HCT116 (cell line): ENCODE measurements at regions not wholly inside any gene's neighbourhood (a gene's known extent, or its start where the extent isn't known, plus 50 kb on each side); places are given as distances from the start of the nearest gene placed in this dataset.

ENCODE experiments used
- ATAC-seq: fragments of 200-7000 bp; cut with Tn5 transposase; 2 replicates; pipeline ENCODE4 v1.9.1; 2020; ENCODE audit warnings: mild to moderate bottlenecking, moderate library complexity
- BruUV-seq: library from RNA; stranded (reverse); fragments of 400-500 nt; replicated peaks from 2 replicates; lab custom pipeline; 2021; lab: Mats Ljungman, UMichigan
- CTCF ChIA-PET: fragments of 300-600 bp; sonication (Branson Sonifier 250); formaldehyde crosslinking; loops from one replicate; lab custom pipeline; 2021; ENCODE audit warnings: antibody characterized with exemption; lab: Charles Lee
- POLR2A ChIA-PET: fragments of 300-600, 350-600 bp; sonication (Branson Sonifier 250); formaldehyde crosslinking; loops from one replicate; lab custom pipeline; 2021; ENCODE audit warnings: antibody characterized with exemption; lab: Charles Lee
- RAD21 ChIA-PET, 2 experiments: fragments of 300-600 bp; sonication (Branson Sonifier 250); formaldehyde crosslinking; loops; one replicate each; lab custom pipeline; 2023; ENCODE audit warnings: low total read pairs in 2 of 2; ENCODE audit not compliant: uncharacterized antibody in 2 of 2, unreplicated experiment in 2 of 2, low non-redundant PET in 1 of 2; lab: Charles Lee
- DNase-seq: peaks from one replicate; pipeline ENCODE4 v3.0.0-alpha.2; 2010; ENCODE audit warnings: low read depth, low spot score
- H2AFZ ChIP-seq: fragments of 200-600 bp; shearing (Covaris generic), sonication (generic); 2 replicates; pipeline ENCODE4 v1.6.1; 2017; ENCODE audit warnings: low read depth, mixed run types, mixed read lengths, antibody characterized with exemption, low read length; ENCODE audit not compliant: poor library complexity, severe bottlenecking
- H3K27ac ChIP-seq: 2 replicates; pipeline ENCODE4 v1.5.1; 2012; ENCODE audit warnings: low read depth, low read length
- H3K27me3 ChIP-seq: fragments of 200-600 bp; sonication (generic); 2 replicates; pipeline ENCODE4 v1.6.1; 2016; ENCODE audit warnings: mixed run types, low read length, mixed read lengths; ENCODE audit not compliant: insufficient read depth
- H3K36me3 ChIP-seq, 2 experiments: fragments of 200-500 bp in 1 of 2; fragments of 200-600 bp in 1 of 2; sonication (Bioruptor generic) in 1 of 2; sonication (generic) in 1 of 2; 2 replicates each; pipeline versions ENCODE4 v1.5.1 to v1.6.1; 2014 to 2016; ENCODE audit warnings: low read length in 2 of 2, inconsistent platforms in 1 of 2, mixed read lengths in 1 of 2, mixed run types in 1 of 2; ENCODE audit not compliant: insufficient read depth in 2 of 2, control insufficient read depth in 1 of 2
- H3K4me1 ChIP-seq, 2 experiments: fragments of 200-600 bp in 1 of 2; sonication (generic) in 1 of 2; 2 replicates each; pipeline versions ENCODE4 v1.5.1 to v1.6.1; 2012 to 2017; ENCODE audit warnings: low read length in 2 of 2, inconsistent platforms in 1 of 2, mild to moderate bottlenecking in 1 of 2, mixed read lengths in 1 of 2, mixed run types in 1 of 2, moderate library complexity in 1 of 2; ENCODE audit not compliant: insufficient read depth in 2 of 2, control insufficient read depth in 1 of 2
- H3K4me2 ChIP-seq: fragments of 200-600 bp; sonication (generic); 2 replicates; pipeline ENCODE4 v1.6.1; 2017; ENCODE audit warnings: mixed run types, low read length, mixed read lengths
- H3K4me3 ChIP-seq, 2 experiments: fragments of 200-600 bp in 1 of 2; sonication (generic) in 1 of 2; replicated peaks in 1 of 2; 2 replicates each; pipeline ENCODE4 v1.5.1; 2011 to 2016; ENCODE audit warnings: low read length in 2 of 2, control low read depth in 1 of 2, low read depth in 1 of 2, mild to moderate bottlenecking in 1 of 2, mixed read lengths in 1 of 2, mixed run types in 1 of 2
- H3K79me2 ChIP-seq: fragments of 200-600 bp; sonication (generic); 2 replicates; pipeline ENCODE4 v1.6.1; 2017; ENCODE audit warnings: mild to moderate bottlenecking, mixed run types, low read length, moderate library complexity, mixed read lengths; ENCODE audit not compliant: insufficient read depth
- H3K9ac ChIP-seq: fragments of 200-600 bp; sonication (generic); 2 replicates; pipeline ENCODE4 v1.6.1; 2016; ENCODE audit warnings: low read length, mixed read lengths
- H3K9me2 ChIP-seq: fragments of 200-600 bp; sonication (generic), shearing (Covaris generic); 2 replicates; pipeline ENCODE4 v1.6.1; 2017; ENCODE audit warnings: mixed run types, mild to moderate bottlenecking, moderate library complexity; ENCODE audit not compliant: insufficient read depth
- H3K9me3 ChIP-seq, 2 experiments: fragments of 200-500 bp in 1 of 2; fragments of 200-600 bp in 1 of 2; sonication (Bioruptor generic) in 1 of 2; sonication (generic) in 1 of 2; 2 replicates each; pipeline ENCODE4 v1.6.1; 2014 to 2017; ENCODE audit warnings: low read length in 2 of 2, mixed read lengths in 2 of 2, inconsistent platforms in 1 of 2, low read depth in 1 of 2, mild to moderate bottlenecking in 1 of 2, mixed run types in 1 of 2, moderate library complexity in 1 of 2; ENCODE audit not compliant: control insufficient read depth in 1 of 2, insufficient read depth in 1 of 2
- H4K20me1 ChIP-seq: fragments of 200-600 bp; sonication (generic), shearing (Covaris generic); 2 replicates; pipeline ENCODE4 v1.6.1; 2017; ENCODE audit warnings: mixed run types, mild to moderate bottlenecking, moderate library complexity; ENCODE audit not compliant: insufficient read depth
- CBX3 ChIP-seq: IDR thresholded peaks from 2 replicates; pipeline ENCODE4 v1.6.1; 2012; ENCODE audit warnings: low read depth
- CEBPB ChIP-seq: IDR thresholded peaks from 2 replicates; pipeline ENCODE4 v1.6.1; 2012; ENCODE audit warnings: low read depth
- CTCF ChIP-seq, 3 experiments: fragments of 200-600 bp in 1 of 3; sonication (generic) in 1 of 3; IDR thresholded peaks in 2 of 3; conservative IDR thresholded peaks in 1 of 3; 2 replicates each; pipeline ENCODE4 v1.5.1; 2012 to 2017; ENCODE audit warnings: low read depth in 2 of 3, low read length in 2 of 3, antibody characterized with exemption in 1 of 3, borderline replicate concordance in 1 of 3, control low read depth in 1 of 3, mild to moderate bottlenecking in 1 of 3, mixed read lengths in 1 of 3, mixed run types in 1 of 3, moderate library complexity in 1 of 3; ENCODE audit not compliant: insufficient read depth in 1 of 3
- EGR1 ChIP-seq: IDR thresholded peaks from 2 replicates; pipeline ENCODE4 v1.6.1; 2012; ENCODE audit warnings: low read depth
- EZH2 ChIP-seq: fragments of 200-600 bp; sonication (generic); IDR thresholded peaks from 2 replicates; pipeline ENCODE4 v1.6.1; 2017; ENCODE audit warnings: antibody characterized with exemption, mixed run types
- FOSL1 ChIP-seq: IDR thresholded peaks from 2 replicates; pipeline ENCODE4 v1.6.1; 2012; ENCODE audit warnings: low read depth
- JUND ChIP-seq: IDR thresholded peaks from 2 replicates; pipeline ENCODE4 v1.6.1; 2012
- MAX ChIP-seq: IDR thresholded peaks from 2 replicates; pipeline ENCODE4 v1.6.1; 2012
- POLR2A ChIP-seq: IDR thresholded peaks from 2 replicates; pipeline ENCODE4 v1.7.0; 2011; ENCODE audit warnings: borderline replicate concordance; ENCODE audit not compliant: insufficient read depth, insufficient read length; ENCODE audit errors: extremely low read depth
- POLR2AphosphoS5 ChIP-seq: IDR thresholded peaks from 2 replicates; pipeline ENCODE4 v1.6.1; 2011; ENCODE audit warnings: mild to moderate bottlenecking, low read depth, low read length, moderate library complexity
- RAD21 ChIP-seq: IDR thresholded peaks from 2 replicates; pipeline ENCODE4 v1.6.1; 2012; ENCODE audit warnings: low read depth, mild to moderate bottlenecking
- SIN3A ChIP-seq: IDR thresholded peaks from 2 replicates; pipeline ENCODE4 v1.6.1; 2012; ENCODE audit warnings: low read depth
- SP1 ChIP-seq: IDR thresholded peaks from 2 replicates; pipeline ENCODE4 v1.6.1; 2012; ENCODE audit warnings: low read depth
- SRF ChIP-seq: IDR thresholded peaks from 2 replicates; pipeline ENCODE4 v1.6.1; 2012; ENCODE audit warnings: low read depth
- TCF7L2 ChIP-seq: IDR thresholded peaks from 2 replicates; pipeline ENCODE4 v1.7.0; 2011; ENCODE audit warnings: borderline replicate concordance, inconsistent platforms; ENCODE audit not compliant: insufficient read depth, insufficient read length; ENCODE audit errors: extremely low read depth
- YY1 ChIP-seq: IDR thresholded peaks from 2 replicates; pipeline ENCODE4 v1.6.1; 2011; ENCODE audit warnings: low read length, low read depth, moderate library complexity, mild to moderate bottlenecking; ENCODE audit not compliant: insufficient replicate concordance; ENCODE audit errors: extremely low read depth
- ZFX ChIP-seq: fragments of 450-650 bp; IDR thresholded peaks from 2 replicates; pipeline ENCODE4 v1.6.1; 2017
- ZNF274 ChIP-seq: fragments of 200-500 bp; sonication (Bioruptor generic); IDR thresholded peaks from 2 replicates; pipeline ENCODE4 v1.6.1; 2014; ENCODE audit warnings: mild to moderate bottlenecking, low read depth, low read length, inconsistent platforms
- intact Hi-C: fragments of 100-400 bp; cut with micrococcal nuclease; formaldehyde crosslinking; loops from 2 replicates; pipeline ENCODE4 v1.10.0; 2022
- TF ChIP-seq, protein P1 (sequence below): IDR thresholded peaks from 2 replicates; pipeline ENCODE4 v1.6.1; 2012
- TF ChIP-seq, protein P2 (sequence below): IDR thresholded peaks from 2 replicates; pipeline ENCODE4 v1.6.1; 2012; ENCODE audit warnings: low read depth

DNA sequence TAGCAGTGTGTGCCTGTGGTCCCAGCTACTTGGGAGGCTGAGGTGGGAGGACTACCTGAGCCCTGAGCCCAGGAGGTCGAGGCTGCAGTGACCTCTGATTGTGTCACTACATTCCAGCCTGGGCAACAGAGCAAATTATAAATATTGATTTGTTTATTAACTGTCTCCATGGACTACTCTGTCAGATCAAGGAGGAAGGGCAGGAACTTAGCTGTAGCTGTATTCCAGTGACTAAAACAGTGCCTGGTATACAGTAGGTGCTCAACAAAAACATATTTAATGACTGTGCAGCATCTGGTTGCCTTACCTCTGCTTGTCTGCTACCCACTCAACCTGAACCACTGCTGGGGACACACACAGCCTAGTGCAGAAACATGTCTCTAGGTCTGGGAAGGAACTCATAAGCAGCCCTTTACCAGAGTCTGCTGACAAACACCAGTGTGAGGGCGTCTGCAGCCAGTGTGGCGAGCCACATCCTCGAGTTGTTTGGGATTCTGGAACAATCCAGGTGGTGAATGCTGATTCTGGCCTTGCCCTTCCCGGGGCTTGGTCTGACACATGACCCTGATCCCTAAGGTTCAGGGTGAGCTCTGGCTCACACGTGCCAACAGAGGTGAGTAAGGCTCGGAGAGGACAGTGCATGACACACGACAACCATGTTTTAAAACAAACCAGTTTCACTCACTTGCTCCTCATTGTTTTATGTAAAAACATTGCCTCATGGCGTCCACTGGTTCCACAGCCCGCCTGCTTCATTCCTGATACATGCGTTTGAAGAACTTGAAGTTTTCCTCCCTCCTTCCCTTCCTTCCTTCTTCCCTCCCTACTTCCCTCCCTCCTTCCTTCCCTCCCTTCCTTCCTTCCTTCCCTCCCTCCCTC lies 117.9 kb upstream of the ZNF217 start:
- H3K27ac ChIP-seq, result no peak overlapping the region
- ATAC-seq, result no peak

More for the DNA sequence above, 117.9 kb upstream of the ZNF217 start:
- H3K27me3 ChIP-seq, result no peaks in the 10 kb centered on the region
- CTCF ChIA-PET, result no interaction called here
- DNase-seq, result no peak
- intact Hi-C loops, result no loop called here
- no peaks in the 10 kb centered on the region for H3K36me3 ChIP-seq
- H3K4me2 ChIP-seq, result no peak overlapping the region
- POLR2A ChIA-PET, result no interaction called here
- H3K79me2 ChIP-seq, result no peaks in the 10 kb centered on the region
- RAD21 ChIA-PET, result no interaction called here
- H3K4me1 ChIP-seq, result peaks cover 0 to 14% of the 10 kb centered on the region in 2 experiments; a peak in 2 of 4 replicates
- no peaks in the 10 kb centered on the region for H3K9me2 ChIP-seq
- TF ChIP-seq ZNF274 (no peak), EGR1 (no peak), SIN3A (no peak), EZH2 (no peak), FOSL1 (no peak), POLR2A (no peak), JUND (no peak), CBX3 (no peak), CEBPB (no peak), CTCF (IDR thresholded peaks at IDR 0.05 in 2 of 3, conservative IDR thresholded peaks at IDR 0.05 in 1 of 3; ENCODE audit: borderline replicate concordance in 1 of 3, insufficient read depth in 1 of 3, low read depth in 2 of 3, low read length in 2 of 3) (no peak), TCF7L2 (no peak), RAD21 (no peak), POLR2AphosphoS5 (no peak), ZFX (no peak), MAX (no peak), YY1 (no peak), SP1 (no peak), SRF (no peak)
- TF ChIP-seq, protein P1, sequence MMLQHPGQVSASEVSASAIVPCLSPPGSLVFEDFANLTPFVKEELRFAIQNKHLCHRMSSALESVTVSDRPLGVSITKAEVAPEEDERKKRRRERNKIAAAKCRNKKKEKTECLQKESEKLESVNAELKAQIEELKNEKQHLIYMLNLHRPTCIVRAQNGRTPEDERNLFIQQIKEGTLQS, result no peak
- TF ChIP-seq, protein P2, sequence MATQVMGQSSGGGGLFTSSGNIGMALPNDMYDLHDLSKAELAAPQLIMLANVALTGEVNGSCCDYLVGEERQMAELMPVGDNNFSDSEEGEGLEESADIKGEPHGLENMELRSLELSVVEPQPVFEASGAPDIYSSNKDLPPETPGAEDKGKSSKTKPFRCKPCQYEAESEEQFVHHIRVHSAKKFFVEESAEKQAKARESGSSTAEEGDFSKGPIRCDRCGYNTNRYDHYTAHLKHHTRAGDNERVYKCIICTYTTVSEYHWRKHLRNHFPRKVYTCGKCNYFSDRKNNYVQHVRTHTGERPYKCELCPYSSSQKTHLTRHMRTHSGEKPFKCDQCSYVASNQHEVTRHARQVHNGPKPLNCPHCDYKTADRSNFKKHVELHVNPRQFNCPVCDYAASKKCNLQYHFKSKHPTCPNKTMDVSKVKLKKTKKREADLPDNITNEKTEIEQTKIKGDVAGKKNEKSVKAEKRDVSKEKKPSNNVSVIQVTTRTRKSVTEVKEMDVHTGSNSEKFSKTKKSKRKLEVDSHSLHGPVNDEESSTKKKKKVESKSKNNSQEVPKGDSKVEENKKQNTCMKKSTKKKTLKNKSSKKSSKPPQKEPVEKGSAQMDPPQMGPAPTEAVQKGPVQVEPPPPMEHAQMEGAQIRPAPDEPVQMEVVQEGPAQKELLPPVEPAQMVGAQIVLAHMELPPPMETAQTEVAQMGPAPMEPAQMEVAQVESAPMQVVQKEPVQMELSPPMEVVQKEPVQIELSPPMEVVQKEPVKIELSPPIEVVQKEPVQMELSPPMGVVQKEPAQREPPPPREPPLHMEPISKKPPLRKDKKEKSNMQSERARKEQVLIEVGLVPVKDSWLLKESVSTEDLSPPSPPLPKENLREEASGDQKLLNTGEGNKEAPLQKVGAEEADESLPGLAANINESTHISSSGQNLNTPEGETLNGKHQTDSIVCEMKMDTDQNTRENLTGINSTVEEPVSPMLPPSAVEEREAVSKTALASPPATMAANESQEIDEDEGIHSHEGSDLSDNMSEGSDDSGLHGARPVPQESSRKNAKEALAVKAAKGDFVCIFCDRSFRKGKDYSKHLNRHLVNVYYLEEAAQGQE, result no peak
- H3K4me3 ChIP-seq, result no peak overlapping the region
- no peaks in the 10 kb centered on the region for H4K20me1 ChIP-seq
- no peak overlapping the region for H3K9ac ChIP-seq
- BruUV-seq, result no TSS peak
- H3K9me3 ChIP-seq, result no peaks in the 10 kb centered on the region
- H2AFZ ChIP-seq, result no peak overlapping the region
